ENCODE measurements at regions not wholly inside any gene's neighbourhood (a gene's known extent, or its start where the extent isn't known, plus 50 kb on each side); places are given as distances from the start of the nearest gene placed in this dataset.

GRCh38 chr13:80574113-80574850 is 233.4 kb upstream of the SPRY2 start:
- DNase-seq (peak; percentile 12), ATAC-seq (peak; percentile 61)
- ChIA-PET CTCF (no interaction called here), POLR2A (ENCODE audit: unreplicated experiment) (no interaction called here)
- intact Hi-C loops (cut with micrococcal nuclease), result no loop called here
- H3K9ac ChIP-seq (ENCODE audit: low read length), result no peak overlapping the region
- H3K4me3 ChIP-seq (ENCODE audit: low read length), result no peak overlapping the region
- no peaks in the 10 kb centered on the region for H3K79me2 ChIP-seq (ENCODE audit: low read length)
- H4K20me1 ChIP-seq (ENCODE audit: low read length), result no peaks in the 10 kb centered on the region
- H3K27me3 ChIP-seq (ENCODE audit: low read length), result no peaks in the 10 kb centered on the region
- TF ChIP-seq, protein P1, sequence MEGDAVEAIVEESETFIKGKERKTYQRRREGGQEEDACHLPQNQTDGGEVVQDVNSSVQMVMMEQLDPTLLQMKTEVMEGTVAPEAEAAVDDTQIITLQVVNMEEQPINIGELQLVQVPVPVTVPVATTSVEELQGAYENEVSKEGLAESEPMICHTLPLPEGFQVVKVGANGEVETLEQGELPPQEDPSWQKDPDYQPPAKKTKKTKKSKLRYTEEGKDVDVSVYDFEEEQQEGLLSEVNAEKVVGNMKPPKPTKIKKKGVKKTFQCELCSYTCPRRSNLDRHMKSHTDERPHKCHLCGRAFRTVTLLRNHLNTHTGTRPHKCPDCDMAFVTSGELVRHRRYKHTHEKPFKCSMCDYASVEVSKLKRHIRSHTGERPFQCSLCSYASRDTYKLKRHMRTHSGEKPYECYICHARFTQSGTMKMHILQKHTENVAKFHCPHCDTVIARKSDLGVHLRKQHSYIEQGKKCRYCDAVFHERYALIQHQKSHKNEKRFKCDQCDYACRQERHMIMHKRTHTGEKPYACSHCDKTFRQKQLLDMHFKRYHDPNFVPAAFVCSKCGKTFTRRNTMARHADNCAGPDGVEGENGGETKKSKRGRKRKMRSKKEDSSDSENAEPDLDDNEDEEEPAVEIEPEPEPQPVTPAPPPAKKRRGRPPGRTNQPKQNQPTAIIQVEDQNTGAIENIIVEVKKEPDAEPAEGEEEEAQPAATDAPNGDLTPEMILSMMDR (conservative IDR thresholded peaks at IDR 0.05; ENCODE audit: low read depth, low read length), result no peak
- no peak for TF ChIP-seq EZH2phosphoT487 (IDR thresholded peaks at IDR 0.05; ENCODE audit: borderline replicate concordance, low read length)
- TF ChIP-seq EZH2 (IDR thresholded peaks at IDR 0.05; ENCODE audit: low read length, unreplicated experiment), result no peak
- no peak overlapping the region for H3K4me2 ChIP-seq (ENCODE audit: low read length)
- no peaks in the 10 kb centered on the region for H3K9me3 ChIP-seq (ENCODE audit: low read length)
- no peaks in the 10 kb centered on the region for H3F3A ChIP-seq (ENCODE audit: low read length, unreplicated experiment)
- no peaks in the 10 kb centered on the region for H3K36me3 ChIP-seq (ENCODE audit: low read depth, low read length)
- no TSS peak for BruUV-seq (replicated peaks)
- H3K9me2 ChIP-seq (replicated peaks; ENCODE audit: low read length), result no peaks in the 10 kb centered on the region
- H2AFZ ChIP-seq (ENCODE audit: low read length), result no peak overlapping the region
- no peaks in the 10 kb centered on the region; the same call in 1 of the 2 replicates for H3K4me1 ChIP-seq (ENCODE audit: insufficient read depth, low read length)
- H3K27ac ChIP-seq (ENCODE audit: low read length), result no peak overlapping the region

DNA sequence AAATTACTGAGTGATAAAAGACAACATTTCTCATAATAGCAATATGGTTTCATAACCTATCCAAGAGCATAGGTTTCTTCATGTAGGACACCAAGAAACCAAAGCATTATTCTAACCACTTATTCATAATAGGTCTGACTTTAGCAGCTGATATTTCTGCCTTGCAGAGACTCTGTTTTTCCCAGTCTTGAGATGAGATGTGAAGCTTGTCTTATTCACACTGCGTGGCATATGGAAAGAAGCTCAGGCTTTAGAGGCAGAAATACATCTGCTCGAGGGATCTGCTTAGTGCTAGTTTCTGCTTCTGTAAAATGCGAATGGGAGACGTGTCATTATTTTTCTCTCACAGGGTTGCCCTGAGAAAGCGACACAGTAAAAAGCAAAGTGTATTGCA is 232.0 kb upstream of the SPRY2 start:
- Histone ChIP-seq H3K4me1 (ENCODE audit: insufficient read depth, low read length) (no peaks in the 10 kb centered on the region; the same call in 1 of the 2 replicates), H3K4me2 (ENCODE audit: low read length) (no peak overlapping the region), H3K27ac (ENCODE audit: low read length) (no peak overlapping the region), H3K4me3 (ENCODE audit: low read length) (no peak overlapping the region), H4K20me1 (ENCODE audit: low read length) (no peaks in the 10 kb centered on the region), H2AFZ (ENCODE audit: low read length) (no peak overlapping the region), H3K9me3 (ENCODE audit: low read length) (no peaks in the 10 kb centered on the region), H3F3A (ENCODE audit: low read length, unreplicated experiment) (no peaks in the 10 kb centered on the region), H3K79me2 (ENCODE audit: low read length) (no peaks in the 10 kb centered on the region), H3K9me2 (replicated peaks; ENCODE audit: low read length) (no peaks in the 10 kb centered on the region), H3K27me3 (ENCODE audit: low read length) (no peaks in the 10 kb centered on the region), H3K9ac (ENCODE audit: low read length) (no peak overlapping the region), H3K36me3 (ENCODE audit: low read depth, low read length) (no peaks in the 10 kb centered on the region)
- ChIA-PET POLR2A (ENCODE audit: unreplicated experiment) (no interaction called here), CTCF (no interaction called here)
- intact Hi-C loops (cut with micrococcal nuclease), result no loop called here
- no TSS peak for BruUV-seq (replicated peaks)
- no peak for TF ChIP-seq EZH2 (IDR thresholded peaks at IDR 0.05; ENCODE audit: low read length, unreplicated experiment)
- TF ChIP-seq, protein P1 (conservative IDR thresholded peaks at IDR 0.05; ENCODE audit: low read depth, low read length), result no peak
- TF ChIP-seq EZH2phosphoT487 (IDR thresholded peaks at IDR 0.05; ENCODE audit: borderline replicate concordance, low read length), result no peak
- ATAC-seq, result no peak
- DNase-seq, result no peak

DNA sequence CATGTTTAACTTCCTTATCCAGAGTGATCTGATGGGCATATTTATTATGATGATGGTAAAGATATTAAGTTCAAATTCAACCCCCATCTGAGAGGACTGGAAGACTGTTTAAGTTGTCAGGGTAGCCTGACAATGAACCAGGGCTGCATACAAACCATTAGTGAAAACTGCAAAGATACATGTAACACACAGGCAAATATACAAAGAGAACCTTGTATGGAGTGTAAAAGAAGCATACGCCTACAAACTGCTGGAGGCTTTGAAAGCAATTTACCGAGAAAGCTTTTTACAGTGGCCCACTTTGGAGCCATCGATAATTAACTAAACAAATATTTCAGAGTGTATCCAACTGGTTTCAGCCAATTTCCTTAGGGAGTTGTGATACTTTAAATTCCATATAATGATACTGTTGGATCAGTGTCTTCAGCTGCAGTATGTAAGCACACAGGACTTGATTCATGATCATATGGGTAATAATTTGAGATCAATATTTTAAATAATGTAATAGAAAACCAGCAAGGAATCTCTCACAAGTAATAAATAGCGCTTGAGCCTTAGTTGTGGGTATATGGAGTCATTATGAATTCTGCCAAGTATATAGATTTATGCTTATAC is 231.5 kb upstream of the SPRY2 start:
- no peak for ATAC-seq
- H3K36me3 ChIP-seq (ENCODE audit: low read depth, low read length), result no peaks in the 10 kb centered on the region
- H3K4me2 ChIP-seq (ENCODE audit: low read length), result no peak overlapping the region
- DNase-seq, result no peak
- POLR2A ChIA-PET (ENCODE audit: unreplicated experiment), result no interaction called here
- no TSS peak for BruUV-seq (replicated peaks)
- H3K9me3 ChIP-seq (ENCODE audit: low read length), result no peaks in the 10 kb centered on the region
- H3K4me3 ChIP-seq (ENCODE audit: low read length), result no peak overlapping the region
- H3K9ac ChIP-seq (ENCODE audit: low read length), result no peak overlapping the region
- no peaks in the 10 kb centered on the region for H3K27me3 ChIP-seq (ENCODE audit: low read length)
- intact Hi-C loops (cut with micrococcal nuclease), result no loop called here
- no peaks in the 10 kb centered on the region; the same call in 1 of the 2 replicates for H3K4me1 ChIP-seq (ENCODE audit: insufficient read depth, low read length)
- CTCF ChIA-PET, result no interaction called here
- H3F3A ChIP-seq (ENCODE audit: low read length, unreplicated experiment), result no peaks in the 10 kb centered on the region
- no peaks in the 10 kb centered on the region for H3K79me2 ChIP-seq (ENCODE audit: low read length)
- TF ChIP-seq, protein P1 (conservative IDR thresholded peaks at IDR 0.05; ENCODE audit: low read depth, low read length), result no peak
- TF ChIP-seq EZH2 (IDR thresholded peaks at IDR 0.05; ENCODE audit: low read length, unreplicated experiment) (no peak), EZH2phosphoT487 (IDR thresholded peaks at IDR 0.05; ENCODE audit: borderline replicate concordance, low read length) (no peak)
- H3K27ac ChIP-seq (ENCODE audit: low read length), result no peak overlapping the region
- no peaks in the 10 kb centered on the region for H3K9me2 ChIP-seq (replicated peaks; ENCODE audit: low read length)
- no peak overlapping the region for H2AFZ ChIP-seq (ENCODE audit: low read length)
- H4K20me1 ChIP-seq (ENCODE audit: low read length), result no peaks in the 10 kb centered on the region
